HG02973 (cell line): ENCODE measurements at regions not wholly inside any gene's neighbourhood (a gene's known extent, or its start where the extent isn't known, plus 50 kb on each side); places are given as distances from the start of the nearest gene placed in this dataset.
"Not testable (repeated sequence)": the region's sequence is repeated elsewhere in the genome, so short reads cannot be mapped to it uniquely, and the experiment has no call there.

Experiments
- ATAC-seq: cut with Tn5 transposase; IDR thresholded peaks from one replicate; pipeline ENCODE4 v1.9.1; 2021; ENCODE audit warnings: moderate library complexity; ENCODE audit not compliant: unreplicated experiment

- no peak for ATAC-seq
Observed at GRCh38 chr18:78473563-78473962, 506.1 kb upstream of the SALL3 start.

GRCh38 chr18:78477840-78478239 lies 501.8 kb upstream of the SALL3 start:
- ATAC-seq, result no peak

GRCh38 chr18:78479443-78479842 lies 500.2 kb upstream of the SALL3 start:
- no peak for ATAC-seq

GRCh38 chr18:78480262-78481054 lies 499.2 kb upstream of the SALL3 start:
- ATAC-seq, result no peak

- no peak for ATAC-seq
Observed at GRCh38 chr18:78482378-78482777, 497.2 kb upstream of the SALL3 start.

GRCh38 chr18:78487649-78488048 lies 492.0 kb upstream of the SALL3 start:
- ATAC-seq, result no peak

GRCh38 chr18:78492064-78492812 lies 487.4 kb upstream of the SALL3 start:
- ATAC-seq, result no peak

GRCh38 chr18:78492813-78493371 lies 486.7 kb upstream of the SALL3 start:
- ATAC-seq, result no peak

GRCh38 chr18:78493490-78493889 lies 486.1 kb upstream of the SALL3 start:
- ATAC-seq, result not testable (repeated sequence)

GRCh38 chr18:78494204-78495085 lies 485.2 kb upstream of the SALL3 start:
- no peak for ATAC-seq

GRCh38 chr18:78495550-78495949 lies 484.1 kb upstream of the SALL3 start:
- no peak for ATAC-seq

GRCh38 chr18:78496079-78496478 lies 483.5 kb upstream of the SALL3 start:
- ATAC-seq, result no peak

GRCh38 chr18:78497641-78498040 lies 482.0 kb upstream of the SALL3 start:
- no peak for ATAC-seq

- no peak for ATAC-seq
Observed at GRCh38 chr18:78499586-78499985, 480.0 kb upstream of the SALL3 start.

GRCh38 chr18:78501251-78501650 lies 478.4 kb upstream of the SALL3 start:
- no peak for ATAC-seq

GRCh38 chr18:78503129-78503528 lies 476.5 kb upstream of the SALL3 start:
- ATAC-seq, result no peak

- no peak for ATAC-seq
Observed at GRCh38 chr18:78505851-78506461, 473.7 kb upstream of the SALL3 start.

- no peak for ATAC-seq
Observed at GRCh38 chr18:78507217-78507616, 472.4 kb upstream of the SALL3 start.

GRCh38 chr18:78508228-78508824 lies 471.3 kb upstream of the SALL3 start:
- not testable (repeated sequence) for ATAC-seq

- ATAC-seq, result no peak
Observed at GRCh38 chr18:78510091-78510490, 469.5 kb upstream of the SALL3 start.
